MM.1S (cell line): ENCODE measurements at regions not wholly inside any gene's neighbourhood (a gene's known extent, or its start where the extent isn't known, plus 50 kb on each side); places are given as distances from the start of the nearest gene placed in this dataset.

ENCODE experiments used
- DNase-seq: peaks from one replicate; pipeline ENCODE4 v3.0.0-alpha.2; 2015
- H2AFZ ChIP-seq: fragments of 300-600 bp; sonication (generic); 2 replicates; pipeline ENCODE4 v1.6.0; 2016; ENCODE audit warnings: antibody characterized with exemption, low read length
- H3F3A ChIP-seq: fragments of 300-600 bp; sonication (generic); 2 replicates; pipeline ENCODE4 v1.6.1; 2016; ENCODE audit warnings: mild to moderate bottlenecking, antibody characterized with exemption, low read length, moderate library complexity, mixed read lengths; ENCODE audit not compliant: insufficient read depth
- H3K27ac ChIP-seq: fragments of 300-600 bp; sonication (generic); 2 replicates; pipeline ENCODE4 v1.5.1; 2016; ENCODE audit warnings: mild to moderate bottlenecking, low read length
- H3K27me3 ChIP-seq: fragments of 300-600 bp; sonication (generic); replicated peaks from 2 replicates; pipeline ENCODE4 v1.6.0; 2016; ENCODE audit warnings: low read length; ENCODE audit not compliant: insufficient read depth
- H3K36me3 ChIP-seq: fragments of 300-600 bp; sonication (generic); replicated peaks from 2 replicates; pipeline ENCODE4 v1.6.1; 2016; ENCODE audit warnings: mild to moderate bottlenecking, low read length, mixed read lengths; ENCODE audit not compliant: insufficient read depth
- H3K4me1 ChIP-seq: fragments of 300-600 bp; sonication (generic); 2 replicates; pipeline ENCODE4 v1.6.1; 2016; ENCODE audit warnings: low read length, mixed read lengths
- H3K4me2 ChIP-seq: fragments of 300-600 bp; sonication (generic); 2 replicates; pipeline ENCODE4 v1.6.0; 2016; ENCODE audit warnings: low read depth, low read length
- H3K4me3 ChIP-seq: fragments of 300-600 bp; sonication (generic); 2 replicates; pipeline ENCODE4 v1.5.1; 2016; ENCODE audit warnings: low read length, mixed read lengths
- H3K79me2 ChIP-seq: fragments of 300-600 bp; sonication (generic); 2 replicates; pipeline ENCODE4 v1.6.1; 2016; ENCODE audit warnings: mixed run types, low read length, mixed read lengths
- H3K9ac ChIP-seq: fragments of 300-600 bp; sonication (generic); 2 replicates; pipeline ENCODE4 v1.6.1; 2016; ENCODE audit warnings: low read length, mixed read lengths
- H3K9me2 ChIP-seq: fragments of 300-600 bp; sonication (generic); replicated peaks from 2 replicates; pipeline ENCODE4 v1.6.1; 2016; ENCODE audit warnings: mild to moderate bottlenecking, low read length, mixed read lengths; ENCODE audit not compliant: insufficient read depth
- H3K9me3 ChIP-seq: fragments of 300-600 bp; sonication (generic); replicated peaks from 2 replicates; pipeline ENCODE4 v1.6.1; 2016; ENCODE audit warnings: mild to moderate bottlenecking, low read length, mixed read lengths; ENCODE audit not compliant: insufficient read depth
- H4K20me1 ChIP-seq: fragments of 300-600 bp; sonication (generic); 2 replicates; pipeline ENCODE4 v1.6.1; 2016; ENCODE audit warnings: mild to moderate bottlenecking, low read length, moderate library complexity, mixed read lengths; ENCODE audit not compliant: insufficient read depth
- CTCF ChIP-seq: fragments of 300-600 bp; sonication (generic); IDR thresholded peaks from 2 replicates; pipeline ENCODE4 v1.5.1; 2016; ENCODE audit warnings: antibody characterized with exemption, low read length, mixed read lengths
- EZH2 ChIP-seq: fragments of 300-600 bp; sonication (generic); optimal IDR thresholded peaks from 2 replicates; pipeline ENCODE3; 2017; ENCODE audit warnings: low read depth, mild to moderate bottlenecking, antibody characterized with exemption, low read length, mixed read lengths
- EZH2phosphoT487 ChIP-seq: fragments of 300-600 bp; sonication (generic); IDR thresholded peaks from 2 replicates; pipeline ENCODE4 v1.6.1; 2018; ENCODE audit warnings: antibody characterized with exemption, low read length

- Histone ChIP-seq H3K4me1 (no peaks in the 10 kb centered on the region), H3K27me3 (no peaks in the 10 kb centered on the region), H2AFZ (no peak overlapping the region), H4K20me1 (no peaks in the 10 kb centered on the region), H3K79me2 (no peaks in the 10 kb centered on the region), H3K9me2 (no peaks in the 10 kb centered on the region), H3K9ac (no peak overlapping the region), H3K4me3 (no peak overlapping the region), H3F3A (no peaks in the 10 kb centered on the region), H3K27ac (no peak overlapping the region), H3K9me3 (no peaks in the 10 kb centered on the region), H3K36me3 (no peaks in the 10 kb centered on the region), H3K4me2 (no peak overlapping the region)
- no peak for DNase-seq
- TF ChIP-seq EZH2phosphoT487 (no peak), EZH2 (no peak), CTCF (no peak)
These were observed 337.9 kb upstream of the FGF13 start for GRCh38 chrX:139049465-139049864.

DNA sequence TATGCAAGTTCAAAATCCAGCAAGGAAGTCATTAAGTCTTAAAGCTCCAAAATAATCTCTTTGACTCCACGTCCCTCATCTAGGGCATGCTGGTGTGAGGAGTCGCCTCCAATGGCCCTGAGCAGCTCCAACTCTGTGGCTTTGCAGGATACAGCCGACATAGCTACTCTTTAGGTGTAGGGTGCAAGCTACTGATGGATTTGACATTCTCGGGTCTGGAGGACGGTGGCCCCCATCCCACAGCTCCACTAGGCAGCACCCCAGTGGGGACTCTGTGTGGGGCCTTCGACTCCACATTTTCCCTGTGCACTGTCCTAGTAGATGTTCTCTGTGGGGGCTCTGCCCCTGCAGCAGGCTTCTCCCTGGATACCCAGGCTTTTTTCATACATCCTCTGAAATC, 333.2 kb upstream of the FGF13 start:
- Histone ChIP-seq H3K27me3 (no peaks in the 10 kb centered on the region), H3K79me2 (no peaks in the 10 kb centered on the region), H3K9ac (no peak overlapping the region), H3K9me3 (no peaks in the 10 kb centered on the region), H3K36me3 (no peaks in the 10 kb centered on the region), H3K4me1 (no peaks in the 10 kb centered on the region), H4K20me1 (no peaks in the 10 kb centered on the region), H3K4me3 (no peak overlapping the region), H2AFZ (no peak overlapping the region), H3K9me2 (no peaks in the 10 kb centered on the region), H3F3A (no peaks in the 10 kb centered on the region), H3K27ac (no peak overlapping the region), H3K4me2 (no peak overlapping the region)
- DNase-seq, result no peak
- TF ChIP-seq EZH2phosphoT487 (no peak), EZH2 (no peak), CTCF (no peak)

- Histone ChIP-seq H3K4me2 (no peak overlapping the region), H4K20me1 (no peaks in the 10 kb centered on the region), H3K36me3 (no peaks in the 10 kb centered on the region), H2AFZ (no peak overlapping the region), H3K4me3 (no peak overlapping the region), H3K27ac (no peak overlapping the region), H3K27me3 (no peaks in the 10 kb centered on the region), H3F3A (no peaks in the 10 kb centered on the region), H3K9me3 (no peaks in the 10 kb centered on the region), H3K9ac (no peak overlapping the region), H3K79me2 (no peaks in the 10 kb centered on the region), H3K4me1 (no peaks in the 10 kb centered on the region), H3K9me2 (no peaks in the 10 kb centered on the region)
- TF ChIP-seq CTCF, result no peak
- TF ChIP-seq EZH2, result no peak
- TF ChIP-seq EZH2phosphoT487, result no peak
- no peak for DNase-seq
These were observed 327.5 kb upstream of the FGF13 start for GRCh38 chrX:139039041-139039440.
